ENCODE measurements at regions not wholly inside any gene's neighbourhood (a gene's known extent, or its start where the extent isn't known, plus 50 kb on each side); places are given as distances from the start of the nearest gene placed in this dataset.

- Histone ChIP-seq H4K20me1 (ENCODE audit: insufficient read depth) (no peaks in the 10 kb centered on the region), H3K4me2 (ENCODE audit: low read length) (no peak overlapping the region), H3K27me3 (ENCODE audit: insufficient read depth, low read length) (no peaks in the 10 kb centered on the region), H3K4me3 (replicated peaks in 1 of 2; ENCODE audit: low read depth in 1 of 2, low read length in 2 of 2) (no peak overlapping the region), H3K9me2 (ENCODE audit: insufficient read depth) (no peaks in the 10 kb centered on the region), H3K9me3 (ENCODE audit: control insufficient read depth in 1 of 2, insufficient read depth in 1 of 2, low read depth in 1 of 2, low read length in 2 of 2) (no peaks in the 10 kb centered on the region; a peak in 1 of 4 replicates), H2AFZ (ENCODE audit: low read depth, low read length, poor library complexity, severe bottlenecking) (no peak overlapping the region), H3K79me2 (ENCODE audit: insufficient read depth, low read length) (no peaks in the 10 kb centered on the region), H3K36me3 (ENCODE audit: control insufficient read depth in 1 of 2, insufficient read depth in 2 of 2, low read length in 2 of 2) (no peaks in the 10 kb centered on the region), H3K9ac (ENCODE audit: low read length) (no peak overlapping the region), H3K4me1 (ENCODE audit: control insufficient read depth in 1 of 2, insufficient read depth in 2 of 2, low read length in 2 of 2) (no peaks in the 10 kb centered on the region), H3K27ac (ENCODE audit: low read depth, low read length) (no peak overlapping the region)
- DNase-seq (ENCODE audit: low read depth, low spot score) (no peak), ATAC-seq (no peak)
- BruUV-seq (replicated peaks): no TSS peak
- RAD21 ChIA-PET (ENCODE audit: low non-redundant PET in 1 of 2, low total read pairs in 2 of 2, uncharacterized antibody in 2 of 2, unreplicated experiment in 2 of 2): no interaction called here
- intact Hi-C loops (cut with micrococcal nuclease): no loop called here
- POLR2A ChIA-PET: no interaction called here
- CTCF ChIA-PET: no interaction called here
- TF ChIP-seq ATF3 (IDR thresholded peaks at IDR 0.05) (no peak), ELF1 (IDR thresholded peaks at IDR 0.05; ENCODE audit: borderline replicate concordance, low read depth) (no peak)
Measured at GRCh38 chr10:35884657-35885071, 242.6 kb upstream of the FZD8 start.

- CTCF ChIA-PET: no interaction called here
- RAD21 ChIA-PET (ENCODE audit: low non-redundant PET in 1 of 2, low total read pairs in 2 of 2, uncharacterized antibody in 2 of 2, unreplicated experiment in 2 of 2): no interaction called here
- H3K27ac ChIP-seq (ENCODE audit: low read depth, low read length): no peak overlapping the region
- no peaks in the 10 kb centered on the region for H3K4me1 ChIP-seq (ENCODE audit: control insufficient read depth in 1 of 2, insufficient read depth in 2 of 2, low read length in 2 of 2)
- ATAC-seq: no peak
- no TSS peak for BruUV-seq (replicated peaks)
- no peaks in the 10 kb centered on the region for H3K9me2 ChIP-seq (ENCODE audit: insufficient read depth)
- no peak for DNase-seq (ENCODE audit: low read depth, low spot score)
- H3K9me3 ChIP-seq (ENCODE audit: control insufficient read depth in 1 of 2, insufficient read depth in 1 of 2, low read depth in 1 of 2, low read length in 2 of 2): no peaks in the 10 kb centered on the region; a peak in 1 of 4 replicates
- H3K36me3 ChIP-seq (ENCODE audit: control insufficient read depth in 1 of 2, insufficient read depth in 2 of 2, low read length in 2 of 2): no peaks in the 10 kb centered on the region
- no peaks in the 10 kb centered on the region for H3K79me2 ChIP-seq (ENCODE audit: insufficient read depth, low read length)
- no peaks in the 10 kb centered on the region for H4K20me1 ChIP-seq (ENCODE audit: insufficient read depth)
- no peaks in the 10 kb centered on the region for H3K27me3 ChIP-seq (ENCODE audit: insufficient read depth, low read length)
- H2AFZ ChIP-seq (ENCODE audit: low read depth, low read length, poor library complexity, severe bottlenecking): no peak overlapping the region
- intact Hi-C loops (cut with micrococcal nuclease): no loop called here
- H3K9ac ChIP-seq (ENCODE audit: low read length): no peak overlapping the region
- POLR2A ChIA-PET: no interaction called here
- H3K4me3 ChIP-seq (replicated peaks in 1 of 2; ENCODE audit: low read depth in 1 of 2, low read length in 2 of 2): no peak overlapping the region
- no peak overlapping the region for H3K4me2 ChIP-seq (ENCODE audit: low read length)
- TF ChIP-seq EZH2phosphoT487 (IDR thresholded peaks at IDR 0.05; ENCODE audit: borderline replicate concordance): no peak
- TF ChIP-seq SRF (IDR thresholded peaks at IDR 0.05; ENCODE audit: low read depth): no peak
- no peak for TF ChIP-seq CBX3 (IDR thresholded peaks at IDR 0.05; ENCODE audit: low read depth)
- no peak for TF ChIP-seq RAD21 (IDR thresholded peaks at IDR 0.05; ENCODE audit: low read depth)
- TF ChIP-seq SP1 (IDR thresholded peaks at IDR 0.05; ENCODE audit: low read depth): no peak
- no peak for TF ChIP-seq CEBPB (IDR thresholded peaks at IDR 0.05; ENCODE audit: low read depth)
- TF ChIP-seq EGR1 (IDR thresholded peaks at IDR 0.05; ENCODE audit: low read depth): no peak
- TF ChIP-seq ZNF274 (IDR thresholded peaks at IDR 0.05; ENCODE audit: low read depth, low read length): no peak
- no peak for TF ChIP-seq ZBTB33 (IDR thresholded peaks at IDR 0.05; ENCODE audit: extremely low read depth, insufficient replicate concordance, low read length)
- TF ChIP-seq ELF1 (IDR thresholded peaks at IDR 0.05; ENCODE audit: borderline replicate concordance, low read depth): no peak
- no peak for TF ChIP-seq TCF7L2 (IDR thresholded peaks at IDR 0.05; ENCODE audit: borderline replicate concordance, extremely low read depth, insufficient read depth, insufficient read length)
- no peak for TF ChIP-seq ZFX (IDR thresholded peaks at IDR 0.05)
Measured at GRCh38 chr10:35882422-35883150, 240.5 kb upstream of the FZD8 start.
